GM19455 (cell line): ENCODE measurements at regions not wholly inside any gene's neighbourhood (a gene's known extent, or its start where the extent isn't known, plus 50 kb on each side); places are given as distances from the start of the nearest gene placed in this dataset.
"Not testable (repeated sequence)": the region's sequence is repeated elsewhere in the genome, so short reads cannot be mapped to it uniquely, and the experiment has no call there.

Source experiments
- ATAC-seq: cut with Tn5 transposase; IDR thresholded peaks from one replicate; pipeline ENCODE4 v1.9.1; 2021; ENCODE audit not compliant: unreplicated experiment

GRCh38 chr18:58805467-58806187 is 59.0 kb upstream of the ZNF532 start:
- no peak for ATAC-seq

GRCh38 chr18:58806826-58807714 is 57.6 kb upstream of the ZNF532 start:
- ATAC-seq, result peak; percentile 84

GRCh38 chr18:58807766-58808165 is 56.9 kb upstream of the ZNF532 start:
- no peak for ATAC-seq

GRCh38 chr18:58808349-58808748 is 56.3 kb upstream of the ZNF532 start:
- no peak for ATAC-seq

- not testable (repeated sequence) for ATAC-seq
Measured at GRCh38 chr18:58811859-58812258, 52.8 kb upstream of the ZNF532 start.

- no peak for ATAC-seq
Measured at GRCh38 chr18:58813105-58813504, 51.6 kb upstream of the ZNF532 start.

- no peak for ATAC-seq
Measured at GRCh38 chr18:58813561-58814225, 51.0 kb upstream of the ZNF532 start.

- no peak for ATAC-seq
Measured at GRCh38 chr18:58814317-58814716, 50.4 kb upstream of the ZNF532 start.
